ENCODE measurements at regions not wholly inside any gene's neighbourhood (a gene's known extent, or its start where the extent isn't known, plus 50 kb on each side); places are given as distances from the start of the nearest gene placed in this dataset.
"Not testable (repeated sequence)": the region's sequence is repeated elsewhere in the genome, so short reads cannot be mapped to it uniquely, and the experiment has no call there.

DNA sequence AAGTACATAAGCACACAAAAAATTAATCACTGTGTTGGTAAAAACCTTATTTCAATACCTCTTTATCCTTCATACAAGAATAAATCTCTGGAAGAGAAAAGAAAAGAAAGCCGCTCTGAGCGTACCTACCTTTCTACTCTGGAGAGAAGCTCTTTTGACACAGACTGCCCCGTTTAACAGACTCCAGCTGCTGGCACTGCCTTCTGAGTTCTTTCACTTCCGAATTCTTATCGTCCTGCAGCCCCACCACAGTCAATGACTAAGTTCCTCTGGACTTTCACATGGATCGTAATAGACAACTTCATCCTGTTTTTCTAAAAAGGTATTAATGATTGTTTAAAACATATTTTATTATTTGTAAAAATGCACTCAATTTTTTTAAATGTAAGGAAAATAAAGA is 67.5 kb upstream of the GOLGA8O start:
- TF ChIP-seq, protein P1, sequence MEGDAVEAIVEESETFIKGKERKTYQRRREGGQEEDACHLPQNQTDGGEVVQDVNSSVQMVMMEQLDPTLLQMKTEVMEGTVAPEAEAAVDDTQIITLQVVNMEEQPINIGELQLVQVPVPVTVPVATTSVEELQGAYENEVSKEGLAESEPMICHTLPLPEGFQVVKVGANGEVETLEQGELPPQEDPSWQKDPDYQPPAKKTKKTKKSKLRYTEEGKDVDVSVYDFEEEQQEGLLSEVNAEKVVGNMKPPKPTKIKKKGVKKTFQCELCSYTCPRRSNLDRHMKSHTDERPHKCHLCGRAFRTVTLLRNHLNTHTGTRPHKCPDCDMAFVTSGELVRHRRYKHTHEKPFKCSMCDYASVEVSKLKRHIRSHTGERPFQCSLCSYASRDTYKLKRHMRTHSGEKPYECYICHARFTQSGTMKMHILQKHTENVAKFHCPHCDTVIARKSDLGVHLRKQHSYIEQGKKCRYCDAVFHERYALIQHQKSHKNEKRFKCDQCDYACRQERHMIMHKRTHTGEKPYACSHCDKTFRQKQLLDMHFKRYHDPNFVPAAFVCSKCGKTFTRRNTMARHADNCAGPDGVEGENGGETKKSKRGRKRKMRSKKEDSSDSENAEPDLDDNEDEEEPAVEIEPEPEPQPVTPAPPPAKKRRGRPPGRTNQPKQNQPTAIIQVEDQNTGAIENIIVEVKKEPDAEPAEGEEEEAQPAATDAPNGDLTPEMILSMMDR (IDR thresholded peaks at IDR 0.05) = not testable (repeated sequence)
- not testable (repeated sequence) for TF ChIP-seq POLR2A, EP300 (IDR thresholded peaks at IDR 0.05)

Data from tibial nerve (tissue), 4 donors.